ENCODE measurements at regions not wholly inside any gene's neighbourhood (a gene's known extent, or its start where the extent isn't known, plus 50 kb on each side); places are given as distances from the start of the nearest gene placed in this dataset.

DNA sequence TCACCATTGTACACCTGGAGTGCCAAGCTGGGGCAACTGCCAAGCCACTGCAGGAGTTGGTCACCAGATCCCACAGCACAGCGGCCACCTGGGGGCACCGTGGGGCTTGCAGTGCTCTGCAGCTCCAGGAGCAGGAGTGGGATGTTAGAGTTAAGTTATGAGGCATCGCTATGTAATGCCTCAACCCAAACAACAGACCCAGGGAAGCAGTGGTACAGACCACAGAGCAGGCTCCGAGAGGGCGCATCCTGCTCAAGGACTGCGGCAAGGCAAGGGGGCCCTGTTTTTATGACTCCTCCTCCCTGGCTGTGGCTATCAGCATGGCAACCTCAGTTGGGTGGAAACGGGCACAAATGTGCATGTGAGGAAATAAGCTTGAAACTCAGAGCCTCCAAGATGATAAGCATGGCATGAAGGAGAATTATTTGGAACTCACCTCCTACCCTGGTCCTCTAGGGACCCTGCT, 63.1 kb downstream of the ARL6IP4 start:
- DNase-seq (ENCODE audit: low read depth, low spot score) (peak; percentile 44), ATAC-seq (peak; percentile 95)
- Histone ChIP-seq H3K9ac (ENCODE audit: low read length) (no peak overlapping the region), H3K36me3 (ENCODE audit: control insufficient read depth in 1 of 2, insufficient read depth in 2 of 2, low read length in 2 of 2) (no peaks in the 10 kb centered on the region), H2AFZ (ENCODE audit: low read depth, low read length, poor library complexity, severe bottlenecking) (no peak overlapping the region), H3K4me2 (ENCODE audit: low read length) (no peak overlapping the region), H4K20me1 (ENCODE audit: insufficient read depth) (no peaks in the 10 kb centered on the region; the same call in 1 of the 2 replicates), H3K9me2 (ENCODE audit: insufficient read depth) (no peaks in the 10 kb centered on the region), H3K79me2 (ENCODE audit: insufficient read depth, low read length) (no peaks in the 10 kb centered on the region), H3K4me3 (replicated peaks in 1 of 2; ENCODE audit: low read depth in 1 of 2, low read length in 2 of 2) (no peak overlapping the region), H3K4me1 (ENCODE audit: control insufficient read depth in 1 of 2, insufficient read depth in 2 of 2, low read length in 2 of 2) (peaks cover 0 to 10% of the 10 kb centered on the region in 2 experiments; a peak in 1 of 4 replicates), H3K9me3 (ENCODE audit: control insufficient read depth in 1 of 2, insufficient read depth in 1 of 2, low read depth in 1 of 2, low read length in 2 of 2) (no peaks in the 10 kb centered on the region), H3K27me3 (ENCODE audit: insufficient read depth, low read length) (no peaks in the 10 kb centered on the region), H3K27ac (ENCODE audit: low read depth, low read length) (no peak overlapping the region)
- TF ChIP-seq YY1 (IDR thresholded peaks at IDR 0.05; ENCODE audit: extremely low read depth, insufficient replicate concordance, low read depth, low read length) (no peak), RAD21 (IDR thresholded peaks at IDR 0.05; ENCODE audit: low read depth) (peak; percentile 97)
- TF ChIP-seq, protein P1, sequence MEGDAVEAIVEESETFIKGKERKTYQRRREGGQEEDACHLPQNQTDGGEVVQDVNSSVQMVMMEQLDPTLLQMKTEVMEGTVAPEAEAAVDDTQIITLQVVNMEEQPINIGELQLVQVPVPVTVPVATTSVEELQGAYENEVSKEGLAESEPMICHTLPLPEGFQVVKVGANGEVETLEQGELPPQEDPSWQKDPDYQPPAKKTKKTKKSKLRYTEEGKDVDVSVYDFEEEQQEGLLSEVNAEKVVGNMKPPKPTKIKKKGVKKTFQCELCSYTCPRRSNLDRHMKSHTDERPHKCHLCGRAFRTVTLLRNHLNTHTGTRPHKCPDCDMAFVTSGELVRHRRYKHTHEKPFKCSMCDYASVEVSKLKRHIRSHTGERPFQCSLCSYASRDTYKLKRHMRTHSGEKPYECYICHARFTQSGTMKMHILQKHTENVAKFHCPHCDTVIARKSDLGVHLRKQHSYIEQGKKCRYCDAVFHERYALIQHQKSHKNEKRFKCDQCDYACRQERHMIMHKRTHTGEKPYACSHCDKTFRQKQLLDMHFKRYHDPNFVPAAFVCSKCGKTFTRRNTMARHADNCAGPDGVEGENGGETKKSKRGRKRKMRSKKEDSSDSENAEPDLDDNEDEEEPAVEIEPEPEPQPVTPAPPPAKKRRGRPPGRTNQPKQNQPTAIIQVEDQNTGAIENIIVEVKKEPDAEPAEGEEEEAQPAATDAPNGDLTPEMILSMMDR (IDR thresholded peaks at IDR 0.05 in 2 of 3, conservative IDR thresholded peaks at IDR 0.05 in 1 of 3; ENCODE audit: borderline replicate concordance in 1 of 3, insufficient read depth in 1 of 3, low read depth in 2 of 3, low read length in 2 of 3) = peak; percentile 62 to 70 (median 68); a peak in 5 of 6 replicates
- ChIA-PET POLR2A (interaction anchor here (1.6 to 2.9 kb wide), 2 partner anchors 189 to 194 kb away, joined by 6 to 10 read pairs; partner anchors contain the start of genes MPHOSPH9 and MTRFR), CTCF (interaction anchor here (1.0 to 3.7 kb wide), 7 partner anchors 12 to 195 kb away, joined by 3 to 60 read pairs (median 5); partner anchors contain the start of genes MPHOSPH9 and MTRFR), RAD21 (ENCODE audit: low non-redundant PET in 1 of 2, low total read pairs in 2 of 2, uncharacterized antibody in 2 of 2, unreplicated experiment in 2 of 2) (interaction anchor here (0.6 to 2.3 kb wide), 7 partner anchors 97 to 378 kb away, joined by 3 to 16 read pairs (median 6); partner anchors contain the start of genes MPHOSPH9 (in 2 of the 2) and MTRFR (in 2 of the 2))
- intact Hi-C loops (cut with micrococcal nuclease) = loop anchor here (1.0 to 5.0 kb wide), 3 partner anchors 104 to 195 kb away; no protein-coding TSS in a partner anchor
- no TSS peak for BruUV-seq (replicated peaks)

DNA sequence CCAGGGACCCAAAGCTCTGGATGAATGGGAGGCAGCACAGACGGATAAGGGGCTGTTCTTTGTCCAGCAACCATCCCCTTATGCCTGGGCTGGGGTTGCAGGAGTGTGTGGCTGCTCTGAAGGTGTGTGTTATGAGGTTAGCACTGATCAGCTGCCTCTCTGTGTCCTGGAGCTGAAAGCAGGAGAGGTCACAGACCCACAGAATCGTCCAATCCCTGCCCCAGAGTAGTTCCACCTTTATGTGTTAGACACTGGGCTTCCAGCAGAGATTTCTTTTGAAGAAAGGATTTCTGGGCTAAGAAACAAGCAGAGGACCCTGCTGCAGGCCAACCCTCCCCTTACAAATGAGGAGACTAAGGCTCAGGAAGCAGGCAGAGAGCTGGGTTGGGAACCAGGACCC, 62.4 kb downstream of the ARL6IP4 start:
- H3K4me2 ChIP-seq (ENCODE audit: low read length) = no peak overlapping the region
- no peaks in the 10 kb centered on the region for H3K27me3 ChIP-seq (ENCODE audit: insufficient read depth, low read length)
- DNase-seq (ENCODE audit: low read depth, low spot score) (no peak), ATAC-seq (no peak)
- no peaks in the 10 kb centered on the region for H3K79me2 ChIP-seq (ENCODE audit: insufficient read depth, low read length)
- no peaks in the 10 kb centered on the region for H3K9me2 ChIP-seq (ENCODE audit: insufficient read depth)
- H2AFZ ChIP-seq (ENCODE audit: low read depth, low read length, poor library complexity, severe bottlenecking) = no peak overlapping the region
- H3K9ac ChIP-seq (ENCODE audit: low read length) = no peak overlapping the region
- BruUV-seq (replicated peaks) = no TSS peak
- intact Hi-C loops (cut with micrococcal nuclease) = loop anchor here (1.0 to 5.0 kb wide), 3 partner anchors 104 to 195 kb away; no protein-coding TSS in a partner anchor
- no peaks in the 10 kb centered on the region for H3K9me3 ChIP-seq (ENCODE audit: control insufficient read depth in 1 of 2, insufficient read depth in 1 of 2, low read depth in 1 of 2, low read length in 2 of 2)
- RAD21 ChIA-PET (ENCODE audit: low non-redundant PET in 1 of 2, low total read pairs in 2 of 2, uncharacterized antibody in 2 of 2, unreplicated experiment in 2 of 2) = interaction anchor here (0.5 to 2.3 kb wide), 7 partner anchors 98 to 195 kb away, joined by 3 to 16 read pairs (median 6); partner anchors contain the start of genes MPHOSPH9 (in 2 of the 2) and MTRFR (in 2 of the 2)
- peaks cover 0 to 10% of the 10 kb centered on the region in 2 experiments; a peak in 1 of 4 replicates for H3K4me1 ChIP-seq (ENCODE audit: control insufficient read depth in 1 of 2, insufficient read depth in 2 of 2, low read length in 2 of 2)
- TF ChIP-seq FOSL1 (IDR thresholded peaks at IDR 0.05; ENCODE audit: low read depth) = no peak
- no peak for TF ChIP-seq RAD21 (IDR thresholded peaks at IDR 0.05; ENCODE audit: low read depth)
- CTCF ChIA-PET = interaction anchor here (1.0 to 3.7 kb wide), 6 partner anchors 12 to 196 kb away, joined by 3 to 60 read pairs (median 6); partner anchors contain the start of genes MPHOSPH9 and MTRFR
- H3K36me3 ChIP-seq (ENCODE audit: control insufficient read depth in 1 of 2, insufficient read depth in 2 of 2, low read length in 2 of 2) = no peaks in the 10 kb centered on the region
- no peaks in the 10 kb centered on the region; the same call in 1 of the 2 replicates for H4K20me1 ChIP-seq (ENCODE audit: insufficient read depth)
- POLR2A ChIA-PET = interaction anchor here (1.6 to 2.9 kb wide), 2 partner anchors 190 to 195 kb away, joined by 6 to 10 read pairs; partner anchors contain the start of genes MPHOSPH9 and MTRFR
- no peak overlapping the region for H3K4me3 ChIP-seq (replicated peaks in 1 of 2; ENCODE audit: low read depth in 1 of 2, low read length in 2 of 2)
- no peak overlapping the region for H3K27ac ChIP-seq (ENCODE audit: low read depth, low read length)

Data from HCT116 (cell line).